ENCODE measurements at regions not wholly inside any gene's neighbourhood (a gene's known extent, or its start where the extent isn't known, plus 50 kb on each side); places are given as distances from the start of the nearest gene placed in this dataset.
"Not testable (repeated sequence)": the region's sequence is repeated elsewhere in the genome, so short reads cannot be mapped to it uniquely, and the experiment has no call there.

DNA sequence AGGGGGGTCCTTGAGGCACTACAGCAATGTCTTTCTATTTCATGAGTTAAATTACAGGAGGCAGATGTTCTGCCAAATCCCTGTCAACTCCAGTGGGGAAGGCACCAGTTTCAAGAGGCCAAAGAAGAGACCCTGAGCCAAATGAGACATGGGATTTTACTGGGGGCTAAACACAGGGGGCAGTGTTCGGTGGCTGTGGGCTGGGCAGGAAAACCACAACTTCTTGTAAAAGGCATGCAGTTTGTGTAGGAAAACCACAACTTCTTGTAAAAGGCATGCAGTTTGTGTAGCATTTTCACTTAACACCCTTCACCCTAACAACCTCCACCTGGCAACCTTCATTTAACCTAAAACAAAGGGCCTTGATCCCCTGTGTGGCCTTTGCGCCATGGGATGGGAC is 61.0 kb downstream of the POLR2M start:
- no peak for DNase-seq

- no peak for DNase-seq
Observed at GRCh38 chr15:57769266-57769665, 62.8 kb downstream of the POLR2M start.

DNA sequence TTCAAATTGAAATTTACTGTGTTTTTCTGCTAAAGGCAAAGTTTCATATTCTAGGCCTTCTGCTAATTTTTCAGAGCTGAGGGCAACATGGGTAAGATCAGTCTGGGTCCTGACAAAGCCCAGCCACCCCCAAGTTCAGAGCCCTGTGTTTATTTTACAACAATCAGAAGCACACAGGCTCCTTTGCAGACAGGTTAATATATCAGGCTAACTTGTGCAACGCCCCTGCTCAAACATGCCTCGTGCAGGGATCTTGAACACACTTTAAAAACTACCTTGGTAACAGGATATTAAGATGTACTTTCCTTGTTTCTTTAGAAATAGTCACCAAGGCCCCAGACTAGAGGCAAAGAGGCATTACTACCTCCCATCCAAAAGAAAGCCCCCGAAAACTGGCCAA is 64.0 kb downstream of the POLR2M start:
- no peak for DNase-seq

DNA sequence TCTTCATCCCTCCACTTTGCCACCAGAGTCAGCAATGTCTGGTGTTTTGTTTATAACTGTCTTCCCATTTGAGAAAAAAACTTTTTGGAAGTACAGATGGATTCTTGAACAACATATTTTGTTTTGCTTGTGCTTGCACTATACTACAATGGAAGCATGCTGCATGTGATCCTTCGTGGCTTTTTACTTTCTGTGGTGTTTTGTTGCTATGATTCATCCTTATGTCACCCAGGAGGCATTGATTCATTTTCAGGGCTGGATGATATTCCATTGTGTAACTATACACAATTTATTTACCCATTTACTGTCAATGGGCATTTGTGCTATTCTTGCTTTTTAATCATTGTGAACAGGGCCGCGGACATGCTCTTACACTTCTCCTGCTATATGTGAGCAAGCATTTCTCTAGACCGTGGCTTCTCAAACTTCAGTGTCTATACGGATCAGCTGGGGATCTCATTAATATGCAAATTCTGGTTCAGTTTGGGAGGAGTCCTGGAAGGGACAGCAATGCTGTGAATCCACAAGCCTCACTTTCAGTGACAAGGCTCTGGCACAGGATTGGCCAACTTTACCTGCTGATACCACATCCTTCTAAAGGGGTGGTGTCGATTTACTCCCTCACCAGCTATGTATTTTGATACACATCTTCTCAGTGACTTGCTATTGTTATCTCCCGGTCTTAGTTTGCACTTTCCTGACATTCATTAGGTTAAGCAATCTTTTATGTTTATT is 65.9 kb downstream of the POLR2M start:
- no peak for DNase-seq

GRCh38 chr15:57773051-57773450 is 66.5 kb downstream of the POLR2M start:
- DNase-seq: no peak

DNA sequence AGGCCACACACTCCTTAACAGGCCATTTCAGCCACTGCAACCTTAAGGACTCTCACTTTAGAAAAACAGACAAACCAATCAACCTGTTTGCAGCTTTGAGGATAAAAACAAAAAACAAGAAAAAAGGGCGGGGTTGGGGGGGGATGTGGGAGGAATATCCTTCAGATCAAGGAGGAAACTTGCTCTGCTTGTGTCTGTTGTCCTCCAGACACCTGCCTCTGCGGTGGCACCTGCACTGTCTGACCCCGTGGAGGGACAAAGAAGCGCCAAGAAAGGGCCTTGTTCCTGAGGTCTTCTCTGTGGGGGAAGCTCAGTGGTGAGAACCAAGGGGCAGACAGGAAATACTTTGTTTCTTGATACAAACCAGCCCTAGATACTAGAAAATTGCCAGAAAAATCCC is 70.5 kb downstream of the POLR2M start:
- DNase-seq: no peak

DNA sequence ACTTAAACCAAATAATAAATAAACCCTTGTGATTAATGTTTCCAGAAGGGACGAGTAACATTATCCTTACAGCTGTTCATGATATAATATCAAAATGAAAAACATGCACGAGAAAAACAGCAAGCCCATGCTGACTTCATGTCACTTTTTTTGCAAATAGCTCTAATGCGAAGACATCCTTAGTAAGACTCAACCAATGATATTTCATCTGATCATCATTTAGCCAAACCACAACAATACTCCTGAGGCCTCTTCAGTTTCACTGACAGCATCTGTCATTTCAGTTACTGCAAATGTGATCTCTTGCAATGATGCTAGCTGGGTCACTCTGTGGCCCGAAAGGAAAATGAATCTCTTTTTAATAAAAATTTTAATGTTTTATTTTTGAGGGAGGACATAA is 74.0 kb downstream of the POLR2M start:
- no peak for DNase-seq

DNA sequence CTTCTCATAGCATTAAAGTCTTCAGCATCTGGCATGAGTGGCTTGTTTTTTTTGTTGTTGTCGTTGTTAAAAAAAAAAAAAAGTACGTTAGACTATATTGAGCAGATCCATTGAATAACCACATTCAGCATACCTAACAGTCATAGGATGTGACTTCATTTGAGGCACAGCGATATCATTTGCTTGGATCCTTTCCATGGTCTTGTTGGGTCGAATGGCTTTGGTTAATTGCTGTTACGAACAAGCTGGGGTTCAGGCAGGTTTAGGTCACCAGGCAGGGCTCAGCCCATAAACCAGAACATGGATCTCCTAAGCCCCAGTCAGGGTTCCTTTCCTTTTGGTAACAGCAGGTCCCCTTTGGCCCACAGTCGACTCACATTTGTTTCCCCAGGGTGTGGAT is 76.2 kb downstream of the POLR2M start:
- DNase-seq: no peak

DNA sequence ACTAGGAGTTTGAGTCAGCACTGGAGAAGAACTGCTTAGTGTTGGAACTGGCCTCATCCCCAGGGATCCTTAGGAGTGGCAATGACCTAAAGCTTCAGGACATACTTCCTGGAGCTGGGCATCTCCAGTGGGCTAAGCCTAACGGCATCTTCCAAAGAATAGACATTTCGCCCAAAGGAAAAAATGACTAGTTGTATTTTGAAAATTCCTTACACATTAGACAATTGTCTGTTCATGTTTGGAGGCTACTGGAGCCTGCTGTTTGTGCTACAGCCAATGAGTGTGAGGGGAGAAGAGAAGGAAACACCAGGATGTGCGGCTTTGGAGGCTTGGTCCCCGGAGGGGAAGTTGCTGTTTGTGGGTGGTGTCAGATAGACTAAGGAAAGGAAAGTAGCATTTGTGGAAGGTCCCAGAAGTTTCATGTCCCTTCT is 77.6 kb downstream of the POLR2M start:
- DNase-seq: no peak

GRCh38 chr15:57785039-57785438 is 78.5 kb downstream of the POLR2M start:
- no peak for DNase-seq

DNA sequence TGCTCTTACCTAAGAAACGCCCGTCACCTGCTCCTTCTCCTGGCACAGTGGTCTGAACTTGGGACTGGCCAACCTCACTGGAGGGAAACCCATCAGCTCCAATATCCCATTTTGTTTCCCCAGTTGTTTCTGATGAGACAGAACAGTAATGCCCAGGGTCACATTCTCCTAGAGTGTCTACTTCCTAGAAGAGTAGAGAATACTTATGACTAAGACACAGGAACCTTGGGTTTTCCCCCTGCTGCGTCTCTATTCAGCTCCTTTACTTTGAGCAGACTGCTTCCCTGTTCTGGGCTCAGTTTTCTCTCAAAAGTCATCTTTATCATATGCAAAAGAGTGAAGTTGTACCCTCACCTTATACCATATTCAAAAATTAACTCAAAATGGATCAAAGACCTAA is 79.4 kb downstream of the POLR2M start:
- no peak for DNase-seq

- no peak for DNase-seq
Observed at GRCh38 chr15:57789225-57789624, 82.7 kb downstream of the POLR2M start.

GRCh38 chr15:57792724-57793449 is 86.4 kb downstream of the POLR2M start:
- no peak for DNase-seq

- DNase-seq: no peak
Observed at GRCh38 chr15:57795261-57795660, 88.7 kb downstream of the POLR2M start.

DNA sequence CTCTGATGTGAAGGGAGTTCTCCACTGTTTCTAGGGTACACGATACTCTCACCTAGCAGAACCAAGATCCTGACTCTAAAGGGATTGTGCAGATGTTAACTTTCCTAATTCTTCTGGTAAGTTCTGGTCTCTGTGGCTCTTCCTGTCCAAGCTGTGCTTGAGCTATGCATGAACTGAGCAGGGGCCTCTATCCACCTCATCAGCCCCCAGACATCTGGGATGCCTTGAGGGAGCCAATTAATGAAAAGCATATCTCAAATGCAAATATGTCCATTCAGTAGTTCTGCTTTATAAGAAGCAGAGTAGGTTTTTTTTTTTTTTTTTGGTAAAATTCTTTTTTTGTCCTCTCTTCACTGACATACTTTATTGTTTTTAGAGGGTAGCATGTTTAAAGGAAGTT is 89.6 kb downstream of the POLR2M start:
- no peak for DNase-seq

DNA sequence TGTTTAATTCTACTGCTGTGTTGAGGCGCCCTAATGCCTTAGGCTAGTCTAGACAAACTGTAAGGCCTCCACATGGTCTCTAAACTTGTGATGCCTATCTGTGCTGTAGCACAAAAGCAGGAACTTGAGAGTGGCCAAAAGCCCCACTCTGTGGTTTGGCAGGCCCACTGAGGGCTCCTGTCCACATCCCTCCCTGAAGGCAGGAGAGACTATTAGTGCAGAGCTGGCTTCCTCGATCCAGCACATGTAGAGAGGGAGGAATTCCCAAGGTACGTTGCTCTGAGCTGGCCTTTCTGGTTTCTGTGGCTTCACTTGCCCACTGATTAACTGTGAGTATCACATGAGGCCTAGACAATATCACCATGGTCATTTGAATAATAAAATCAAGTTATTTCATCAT is 90.6 kb downstream of the POLR2M start:
- no peak for DNase-seq

GRCh38 chr15:57797568-57798267 is 91.2 kb downstream of the POLR2M start:
- no peak for DNase-seq

GRCh38 chr15:57806003-57806402 is 99.5 kb downstream of the POLR2M start:
- no peak for DNase-seq

DNA sequence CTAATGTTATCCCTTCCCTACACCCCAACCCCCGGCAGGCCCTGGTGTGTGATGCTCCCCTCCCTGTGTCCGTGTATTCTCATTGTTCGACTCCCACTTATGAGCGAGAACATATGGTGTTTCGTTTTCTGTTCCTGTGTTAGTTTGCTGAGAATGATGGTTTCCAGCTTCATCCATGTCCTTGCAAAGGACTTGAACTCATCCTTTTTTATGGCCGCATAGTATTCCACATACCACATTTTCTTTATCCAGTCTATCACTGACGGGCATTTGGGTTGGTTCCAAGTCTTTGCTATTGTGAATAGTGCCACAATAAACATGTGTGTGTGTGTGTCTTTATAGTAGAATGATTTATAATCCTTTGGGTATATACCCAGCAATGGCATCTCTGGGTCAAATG is 102.8 kb downstream of the POLR2M start:
- not testable (repeated sequence) for DNase-seq

DNA sequence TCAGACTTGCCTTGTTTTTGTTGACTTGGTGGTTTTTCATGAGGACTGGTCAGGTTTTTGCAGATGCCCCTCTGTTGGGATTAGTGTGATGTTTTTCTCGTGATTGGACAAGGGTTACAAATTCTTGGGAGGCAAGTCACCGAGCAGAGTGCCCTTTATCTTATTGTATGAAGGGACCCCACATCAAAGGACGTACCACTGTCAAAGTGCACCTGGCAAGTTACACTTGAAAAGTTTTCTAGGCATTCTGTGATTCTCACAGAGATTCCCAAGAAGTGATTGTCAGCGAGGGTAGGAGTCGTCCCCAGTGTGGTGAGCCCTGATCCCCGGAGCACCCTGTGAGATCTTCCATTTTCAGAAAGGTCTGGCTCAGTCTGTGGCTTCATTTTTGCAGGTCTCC is 110.1 kb downstream of the POLR2M start:
- DNase-seq: no peak

- no peak for DNase-seq
Observed at GRCh38 chr15:57819646-57820045, 113.1 kb downstream of the POLR2M start.

DNA sequence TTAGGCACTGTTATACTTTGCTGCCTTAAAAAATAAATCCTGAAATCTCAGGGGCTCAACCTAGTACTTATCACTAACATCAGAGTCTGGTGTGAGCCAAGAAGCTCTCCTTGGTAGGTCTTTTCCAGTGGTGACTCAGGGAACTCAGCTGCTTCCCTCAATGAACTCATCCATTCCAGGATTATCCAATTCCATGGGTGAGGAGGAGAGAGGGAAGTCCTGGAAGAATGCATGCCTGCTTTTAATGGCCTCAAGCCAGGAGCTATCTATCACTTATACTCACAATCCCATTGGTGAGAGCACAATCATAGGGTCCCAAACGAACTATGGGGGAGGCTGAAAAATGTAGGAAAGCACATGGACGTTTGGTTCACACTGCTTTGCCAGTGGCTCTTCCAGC is 113.6 kb downstream of the POLR2M start:
- DNase-seq: no peak

GRCh38 chr15:57821826-57822225 is 115.3 kb downstream of the POLR2M start:
- no peak for DNase-seq

- DNase-seq: no peak
Observed at GRCh38 chr15:57823325-57823882, 116.9 kb downstream of the POLR2M start.
